SK-N-MC (cell line): ENCODE measurements at regions not wholly inside any gene's neighbourhood (a gene's known extent, or its start where the extent isn't known, plus 50 kb on each side); places are given as distances from the start of the nearest gene placed in this dataset.

ENCODE experiments used
- DNase-seq: peaks from one replicate; pipeline ENCODE4 v3.0.0-alpha.2; 2011; ENCODE audit warnings: low read depth, low spot score
- H3K27ac ChIP-seq: fragments of 200-600 bp; sonication (generic); 2 replicates; pipeline ENCODE4 v1.5.1; 2016; ENCODE audit warnings: mixed run types
- H3K36me3 ChIP-seq: fragments of 200-600 bp; sonication (generic); 2 replicates; pipeline ENCODE4 v1.6.1; 2017; ENCODE audit warnings: antibody characterized with exemption, low read length, mixed read lengths; ENCODE audit not compliant: insufficient read depth
- H3K4me3 ChIP-seq: fragments of 200-600 bp; sonication (generic); 2 replicates; pipeline ENCODE4 v1.5.1; 2016
- H3K9ac ChIP-seq: fragments of 200-600 bp; sonication (generic); 2 replicates; pipeline ENCODE4 v1.8.0; 2017; ENCODE audit warnings: mixed run types, mixed read lengths; ENCODE audit not compliant: insufficient read length
- H3K9me3 ChIP-seq: fragments of 200-600 bp; sonication (generic); 2 replicates; pipeline ENCODE4 v1.6.1; 2017; ENCODE audit warnings: low read depth, mild to moderate bottlenecking, antibody characterized with exemption, low read length, moderate library complexity, mixed read lengths
- EZH2 ChIP-seq: fragments of 200-600 bp; sonication (generic); IDR thresholded peaks from one replicate; pipeline ENCODE4 v1.6.1; 2017; ENCODE audit warnings: antibody characterized with exemption
- FOXP2 ChIP-seq: optimal IDR thresholded peaks from 2 replicates; pipeline ENCODE3; 2011; ENCODE audit warnings: mild to moderate bottlenecking, moderate library complexity; ENCODE audit not compliant: insufficient read depth; ENCODE audit errors: extremely low read length, control extremely low read depth
- POLR2AphosphoS5 ChIP-seq: IDR thresholded peaks from 2 replicates; pipeline ENCODE4 v1.6.1; 2012; ENCODE audit warnings: mild to moderate bottlenecking, low read depth, low read length, borderline replicate concordance

DNA sequence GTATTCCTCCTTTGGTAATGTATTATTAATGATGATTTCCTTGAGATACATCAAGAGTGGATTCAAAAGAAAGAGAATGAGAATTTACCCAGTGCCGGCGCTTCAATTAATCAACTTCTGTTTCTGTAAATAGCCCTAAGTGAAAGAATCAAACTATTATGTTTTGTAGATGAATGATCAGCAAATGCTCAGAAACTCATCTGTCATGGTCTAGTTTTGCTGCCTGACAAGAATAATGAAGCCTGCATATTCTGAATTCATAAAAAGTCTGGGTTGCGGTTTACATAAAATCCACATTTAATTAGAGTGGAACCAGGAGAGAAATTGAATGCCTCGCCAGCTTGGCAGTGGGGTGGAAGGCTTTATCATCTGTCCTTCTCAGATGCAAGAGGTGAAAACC is 325.3 kb downstream of the GALC start:
- DNase-seq = peak; percentile 92
- no peak for TF ChIP-seq EZH2
- peak; percentile 50; the same call in 1 of the 2 replicates for TF ChIP-seq POLR2AphosphoS5
- no peaks in the 10 kb centered on the region for H3K36me3 ChIP-seq
- H3K4me3 ChIP-seq = peak overlapping the region; percentile 62
- no peak overlapping the region for H3K9ac ChIP-seq
- H3K9me3 ChIP-seq = no peaks in the 10 kb centered on the region
- peak overlapping the region; percentile 79 for H3K27ac ChIP-seq

DNA sequence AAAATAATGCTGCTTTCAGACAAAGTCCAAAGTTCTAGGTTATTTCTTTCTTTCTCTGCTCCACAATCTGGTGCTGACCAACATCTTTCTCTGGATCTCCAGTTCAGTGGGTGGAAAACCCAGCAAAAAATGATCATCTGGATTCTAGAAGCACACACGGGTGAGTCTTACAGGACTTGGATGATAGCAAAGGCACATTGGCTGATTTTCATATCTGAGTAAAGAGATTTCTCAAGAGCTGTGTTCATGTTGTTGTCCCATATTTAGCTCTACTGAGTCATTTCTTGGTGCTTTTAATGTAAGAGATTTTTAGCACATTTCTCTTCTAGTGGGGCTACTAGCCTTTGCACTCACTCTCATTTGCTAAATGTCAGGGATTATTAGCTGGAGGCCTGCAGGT is 336.7 kb downstream of the GALC start:
- H3K36me3 ChIP-seq = no peaks in the 10 kb centered on the region
- H3K4me3 ChIP-seq = no peak overlapping the region
- no peak overlapping the region for H3K27ac ChIP-seq
- H3K9me3 ChIP-seq = no peaks in the 10 kb centered on the region
- no peak for DNase-seq
- H3K9ac ChIP-seq = no peak overlapping the region
- TF ChIP-seq EZH2 (no peak), POLR2AphosphoS5 (no peak), FOXP2 (no peak)

DNA sequence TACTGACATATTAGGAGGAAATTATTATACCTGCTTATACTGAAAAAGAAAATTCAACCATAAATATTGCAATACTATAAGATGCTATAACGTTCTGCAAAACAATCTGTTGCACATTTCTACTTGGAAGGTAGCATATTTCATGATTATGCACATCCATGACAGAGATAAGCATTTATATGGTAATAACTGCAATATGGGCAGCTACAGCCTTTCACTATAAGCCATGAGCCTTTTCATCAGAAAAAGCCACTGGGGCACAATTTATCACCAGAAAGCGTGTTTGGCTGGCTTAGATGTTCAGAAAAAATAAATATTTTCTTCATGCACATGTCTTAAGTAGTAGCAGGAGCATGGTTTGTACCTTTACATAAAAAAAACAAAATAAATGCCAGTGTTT is 340.7 kb downstream of the GALC start:
- H3K36me3 ChIP-seq = no peaks in the 10 kb centered on the region
- H3K9me3 ChIP-seq = no peaks in the 10 kb centered on the region
- DNase-seq = no peak
- no peak overlapping the region for H3K9ac ChIP-seq
- no peak overlapping the region for H3K27ac ChIP-seq
- TF ChIP-seq POLR2AphosphoS5 (no peak), EZH2 (no peak), FOXP2 (no peak)
- H3K4me3 ChIP-seq = no peak overlapping the region

DNA sequence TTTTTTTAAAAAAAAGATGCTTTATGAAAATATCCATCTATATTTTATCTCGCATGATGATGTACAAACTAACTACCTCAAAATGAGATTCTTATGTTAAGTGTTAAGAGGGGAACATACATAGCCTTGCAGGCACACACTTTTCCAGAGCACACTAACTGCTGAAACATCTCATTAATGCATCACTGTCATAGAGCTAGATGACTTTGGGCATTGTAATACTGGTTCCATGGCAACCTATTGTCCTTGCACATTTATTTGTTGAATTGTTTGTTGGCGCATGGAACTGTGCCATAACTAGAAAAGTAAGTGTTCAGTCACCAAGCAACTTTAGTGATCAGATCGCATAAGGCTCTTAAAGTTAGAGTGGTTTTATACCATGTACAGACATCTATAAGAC is 348.3 kb downstream of the GALC start:
- Histone ChIP-seq H3K36me3 (no peaks in the 10 kb centered on the region), H3K9me3 (no peaks in the 10 kb centered on the region), H3K27ac (no peak overlapping the region), H3K4me3 (no peak overlapping the region), H3K9ac (no peak overlapping the region)
- TF ChIP-seq FOXP2 (no peak), EZH2 (no peak), POLR2AphosphoS5 (no peak)
- no peak for DNase-seq

DNA sequence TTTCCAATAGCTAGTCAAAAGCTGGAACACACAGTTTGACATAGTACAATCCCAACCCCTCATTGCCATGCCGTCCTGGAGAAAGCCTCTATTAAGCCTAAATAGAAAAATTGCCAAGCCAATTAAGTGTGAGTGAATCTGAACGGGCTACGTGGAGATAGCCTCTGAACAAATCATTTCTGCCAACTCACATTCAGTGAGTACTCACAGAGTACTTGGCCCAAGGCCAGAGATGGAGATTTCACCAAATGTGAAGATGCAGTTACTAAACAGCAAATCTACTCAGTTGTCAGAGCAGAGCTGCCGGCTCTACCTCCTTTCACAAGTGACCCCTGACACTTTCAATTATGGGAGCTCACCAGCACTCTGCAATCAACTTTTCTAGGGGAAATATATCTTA is 350.0 kb downstream of the GALC start:
- no peak for DNase-seq
- TF ChIP-seq POLR2AphosphoS5 (no peak), FOXP2 (no peak), EZH2 (no peak)

DNA sequence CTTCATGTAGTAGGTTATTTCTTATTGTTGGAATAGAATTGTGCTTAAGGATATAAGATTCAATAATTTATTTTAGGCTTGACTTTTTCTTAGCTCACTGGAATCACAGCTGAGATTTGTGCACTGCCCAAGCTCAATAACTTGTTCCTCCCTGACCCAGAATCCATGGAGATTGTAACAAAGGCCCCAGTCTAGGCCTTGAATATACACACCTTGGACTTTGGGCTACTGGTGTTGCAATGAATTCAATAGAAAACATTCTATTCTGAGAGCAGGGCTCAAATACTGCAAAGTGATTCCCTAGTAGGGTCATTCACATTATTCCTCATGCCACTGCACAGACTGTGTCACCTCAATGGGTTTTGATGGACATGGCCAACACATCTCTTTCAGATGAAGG is 352.4 kb downstream of the GALC start:
- H3K36me3 ChIP-seq = no peaks in the 10 kb centered on the region
- H3K9me3 ChIP-seq = no peaks in the 10 kb centered on the region
- H3K9ac ChIP-seq = no peak overlapping the region
- H3K4me3 ChIP-seq = no peak overlapping the region
- H3K27ac ChIP-seq = no peak overlapping the region
- TF ChIP-seq FOXP2 (no peak), POLR2AphosphoS5 (no peak), EZH2 (no peak)
- no peak for DNase-seq

More for the DNA sequence above, 350.0 kb downstream of the GALC start:
- H3K9ac ChIP-seq = no peak overlapping the region
- no peak overlapping the region for H3K27ac ChIP-seq
- H3K9me3 ChIP-seq = no peaks in the 10 kb centered on the region
- H3K36me3 ChIP-seq = no peaks in the 10 kb centered on the region
- 0 out of 2 replicates have a peak overlapping the region, but pooled peaks have one; percentile 17 for H3K4me3 ChIP-seq

DNA sequence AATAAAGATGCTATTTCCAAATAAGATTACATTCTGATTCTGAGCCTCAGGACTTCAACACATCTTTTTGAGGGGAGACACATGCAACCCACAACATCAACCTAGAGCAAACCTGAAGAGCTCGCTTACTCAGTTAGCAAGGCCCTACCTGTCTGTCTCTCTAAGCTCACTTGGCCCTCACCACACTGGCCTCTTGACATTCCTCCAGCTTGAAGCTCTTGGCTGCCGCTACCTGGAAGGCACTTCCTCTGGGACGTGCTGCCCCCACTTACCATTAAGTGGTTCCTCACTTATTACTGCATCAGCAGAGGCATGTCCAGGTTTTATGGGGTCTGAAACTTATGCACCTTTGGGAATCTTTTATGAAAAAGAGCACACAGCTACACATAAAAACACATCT is 354.8 kb downstream of the GALC start:
- Histone ChIP-seq H3K27ac (no peak overlapping the region), H3K9ac (no peak overlapping the region), H3K4me3 (no peak overlapping the region), H3K36me3 (no peaks in the 10 kb centered on the region), H3K9me3 (no peaks in the 10 kb centered on the region)
- TF ChIP-seq FOXP2 = no peak
- TF ChIP-seq EZH2 = no peak
- TF ChIP-seq POLR2AphosphoS5 = no peak
- DNase-seq = no peak

DNA sequence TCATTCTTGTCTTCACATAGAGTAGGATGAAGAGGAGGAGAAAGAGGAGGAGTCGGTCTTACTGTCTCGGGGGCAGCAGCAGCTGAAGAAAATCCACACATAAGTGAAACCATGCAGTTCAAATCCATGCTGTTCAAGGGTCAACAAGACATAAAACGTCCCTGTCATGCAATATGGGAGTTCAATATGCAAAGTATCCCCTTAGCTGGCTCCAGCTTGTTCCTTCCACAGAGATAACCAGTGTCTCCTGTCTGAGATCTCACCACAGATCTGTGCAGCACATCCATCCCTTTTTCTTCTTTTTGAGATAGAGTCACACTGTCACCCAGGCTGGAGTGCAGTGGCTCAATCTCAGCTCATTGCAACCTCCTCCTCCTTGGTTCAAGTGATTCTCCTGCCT is 357.5 kb downstream of the GALC start:
- no peaks in the 10 kb centered on the region for H3K9me3 ChIP-seq
- H3K36me3 ChIP-seq = no peaks in the 10 kb centered on the region
- H3K4me3 ChIP-seq = no peak overlapping the region
- no peak for TF ChIP-seq EZH2
- no peak for TF ChIP-seq FOXP2
- TF ChIP-seq POLR2AphosphoS5 = no peak
- H3K9ac ChIP-seq = no peak overlapping the region
- H3K27ac ChIP-seq = no peak overlapping the region
- no peak for DNase-seq

DNA sequence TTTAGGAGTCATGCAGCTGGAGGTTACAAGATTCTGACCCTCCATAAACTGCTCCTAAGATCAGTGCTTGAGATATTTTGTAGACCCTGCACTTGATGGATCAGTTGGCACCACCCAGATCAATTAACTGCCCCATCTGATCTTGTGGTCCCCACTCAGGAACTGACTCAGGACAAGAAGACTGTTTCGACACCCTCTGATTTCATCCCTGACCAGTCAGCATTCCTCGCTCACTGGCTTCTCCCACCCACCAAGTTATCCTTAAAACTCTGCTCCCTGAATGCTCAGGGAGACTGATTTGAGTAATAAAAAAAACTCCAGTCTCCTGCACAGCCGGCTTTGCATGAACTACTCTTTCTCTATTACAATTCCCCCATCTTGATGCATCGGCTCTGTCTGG is 360.2 kb downstream of the GALC start:
- H3K4me3 ChIP-seq = no peak overlapping the region
- no peaks in the 10 kb centered on the region for H3K36me3 ChIP-seq
- TF ChIP-seq FOXP2 (no peak), EZH2 (no peak), POLR2AphosphoS5 (no peak)
- no peaks in the 10 kb centered on the region for H3K9me3 ChIP-seq
- no peak overlapping the region for H3K9ac ChIP-seq
- DNase-seq = no peak
- no peak overlapping the region for H3K27ac ChIP-seq
